Ovary (tissue), 3 donors: ENCODE measurements at regions not wholly inside any gene's neighbourhood (a gene's known extent, or its start where the extent isn't known, plus 50 kb on each side); places are given as distances from the start of the nearest gene placed in this dataset.
"Not testable (repeated sequence)": the region's sequence is repeated elsewhere in the genome, so short reads cannot be mapped to it uniquely, and the experiment has no call there.

Experiments used
- POLR2A ChIP-seq: fragments of 450-650 bp; IDR thresholded peaks from one replicate; pipeline ENCODE4 v1.6.1; 2017; ENCODE audit warnings: antibody characterized with exemption, mild to moderate bottlenecking, moderate library complexity
- TF ChIP-seq, protein P1 (sequence below), 3 donors: fragments of 450-650 bp in 2 of 3; fragments of 200-600 bp in 1 of 3; IDR thresholded peaks; one replicate each; pipeline versions ENCODE4 v1.5.1 to v1.8.0; 2016 to 2022; ENCODE audit warnings: antibody characterized with exemption in 3 of 3, mild to moderate bottlenecking in 1 of 3
- donor health status: DM: no; HTN: no; CAD: no.

DNA sequence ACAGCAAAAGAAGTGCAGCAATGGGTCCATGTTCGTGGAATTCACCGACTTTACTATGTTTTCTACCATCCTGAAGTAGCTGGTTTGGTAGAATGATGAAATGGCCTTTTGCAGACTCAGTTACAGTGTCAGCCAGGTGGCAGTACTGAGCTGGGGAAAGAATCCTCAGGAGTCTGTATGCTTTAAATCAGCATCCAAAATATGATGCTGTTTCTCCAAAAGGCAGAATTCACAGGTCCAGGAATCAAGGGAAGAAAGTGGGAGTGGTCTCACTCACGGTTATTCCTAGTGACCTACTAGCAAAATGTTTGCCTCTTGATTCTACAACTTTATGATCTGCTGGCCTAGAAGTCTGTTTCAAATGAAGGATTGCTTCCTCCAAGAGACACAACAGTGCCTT is 287.1 kb downstream of the SPATA31A6 start:
- TF ChIP-seq, protein P1, sequence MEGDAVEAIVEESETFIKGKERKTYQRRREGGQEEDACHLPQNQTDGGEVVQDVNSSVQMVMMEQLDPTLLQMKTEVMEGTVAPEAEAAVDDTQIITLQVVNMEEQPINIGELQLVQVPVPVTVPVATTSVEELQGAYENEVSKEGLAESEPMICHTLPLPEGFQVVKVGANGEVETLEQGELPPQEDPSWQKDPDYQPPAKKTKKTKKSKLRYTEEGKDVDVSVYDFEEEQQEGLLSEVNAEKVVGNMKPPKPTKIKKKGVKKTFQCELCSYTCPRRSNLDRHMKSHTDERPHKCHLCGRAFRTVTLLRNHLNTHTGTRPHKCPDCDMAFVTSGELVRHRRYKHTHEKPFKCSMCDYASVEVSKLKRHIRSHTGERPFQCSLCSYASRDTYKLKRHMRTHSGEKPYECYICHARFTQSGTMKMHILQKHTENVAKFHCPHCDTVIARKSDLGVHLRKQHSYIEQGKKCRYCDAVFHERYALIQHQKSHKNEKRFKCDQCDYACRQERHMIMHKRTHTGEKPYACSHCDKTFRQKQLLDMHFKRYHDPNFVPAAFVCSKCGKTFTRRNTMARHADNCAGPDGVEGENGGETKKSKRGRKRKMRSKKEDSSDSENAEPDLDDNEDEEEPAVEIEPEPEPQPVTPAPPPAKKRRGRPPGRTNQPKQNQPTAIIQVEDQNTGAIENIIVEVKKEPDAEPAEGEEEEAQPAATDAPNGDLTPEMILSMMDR (IDR thresholded peaks at IDR 0.05), result not testable (repeated sequence)
- TF ChIP-seq POLR2A, result not testable (repeated sequence)
